Testis (tissue), 2 donors: ENCODE measurements at regions not wholly inside any gene's neighbourhood (a gene's known extent, or its start where the extent isn't known, plus 50 kb on each side); places are given as distances from the start of the nearest gene placed in this dataset.

Source experiments
- POLR2A ChIP-seq: fragments of 450-650 bp; IDR thresholded peaks from one replicate; pipeline ENCODE4 v1.6.1; 2017; ENCODE audit warnings: antibody characterized with exemption, mild to moderate bottlenecking, moderate library complexity
- TF ChIP-seq, protein P1 (sequence below), 3 experiments: fragments of 450-650 bp in 2 of 3; fragments of 200-600 bp in 1 of 3; sonication (generic) in 1 of 3; IDR thresholded peaks; one replicate each; pipeline ENCODE4 v1.5.1; 2016 to 2019; ENCODE audit warnings: antibody characterized with exemption in 3 of 3, mild to moderate bottlenecking in 2 of 3, moderate library complexity in 1 of 3

DNA sequence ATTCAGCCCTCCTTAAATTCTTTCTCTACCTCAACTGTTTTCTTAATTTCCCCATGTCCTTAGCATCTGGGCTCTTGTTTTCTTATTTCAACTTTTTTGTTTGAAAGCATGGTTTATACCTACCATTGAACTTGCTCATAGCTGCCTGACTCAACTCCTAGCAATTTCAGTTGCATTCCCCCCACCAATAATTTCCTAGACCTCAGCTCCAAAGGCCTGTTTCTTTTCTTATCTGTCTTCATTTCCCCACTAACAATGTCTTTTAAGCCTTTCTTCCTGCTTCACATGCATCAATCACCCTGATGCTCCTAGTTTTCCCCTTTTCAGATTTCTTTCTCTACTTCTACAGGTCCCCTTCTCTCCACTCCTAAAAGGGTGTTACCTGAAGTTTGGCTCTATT is 129.7 kb upstream of the PDE4D start:
- TF ChIP-seq, protein P1, sequence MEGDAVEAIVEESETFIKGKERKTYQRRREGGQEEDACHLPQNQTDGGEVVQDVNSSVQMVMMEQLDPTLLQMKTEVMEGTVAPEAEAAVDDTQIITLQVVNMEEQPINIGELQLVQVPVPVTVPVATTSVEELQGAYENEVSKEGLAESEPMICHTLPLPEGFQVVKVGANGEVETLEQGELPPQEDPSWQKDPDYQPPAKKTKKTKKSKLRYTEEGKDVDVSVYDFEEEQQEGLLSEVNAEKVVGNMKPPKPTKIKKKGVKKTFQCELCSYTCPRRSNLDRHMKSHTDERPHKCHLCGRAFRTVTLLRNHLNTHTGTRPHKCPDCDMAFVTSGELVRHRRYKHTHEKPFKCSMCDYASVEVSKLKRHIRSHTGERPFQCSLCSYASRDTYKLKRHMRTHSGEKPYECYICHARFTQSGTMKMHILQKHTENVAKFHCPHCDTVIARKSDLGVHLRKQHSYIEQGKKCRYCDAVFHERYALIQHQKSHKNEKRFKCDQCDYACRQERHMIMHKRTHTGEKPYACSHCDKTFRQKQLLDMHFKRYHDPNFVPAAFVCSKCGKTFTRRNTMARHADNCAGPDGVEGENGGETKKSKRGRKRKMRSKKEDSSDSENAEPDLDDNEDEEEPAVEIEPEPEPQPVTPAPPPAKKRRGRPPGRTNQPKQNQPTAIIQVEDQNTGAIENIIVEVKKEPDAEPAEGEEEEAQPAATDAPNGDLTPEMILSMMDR (IDR thresholded peaks at IDR 0.05) = no peak
- TF ChIP-seq POLR2A = no peak
